LNCaP clone FGC (cell line): ENCODE measurements at regions not wholly inside any gene's neighbourhood (a gene's known extent, or its start where the extent isn't known, plus 50 kb on each side); places are given as distances from the start of the nearest gene placed in this dataset.

ENCODE experiments used
- DNase-seq: peaks from one replicate; pipeline ENCODE4 v3.0.0-alpha.2; 2011; ENCODE audit warnings: low read depth
- H3K4me3 ChIP-seq: 2 replicates; pipeline ENCODE4 v1.5.1; 2011; ENCODE audit warnings: mild to moderate bottlenecking, low read depth, low read length, control low read depth
- CTCF ChIP-seq: IDR thresholded peaks from 2 replicates; pipeline ENCODE4 v1.5.1; 2012; ENCODE audit warnings: mild to moderate bottlenecking; ENCODE audit not compliant: control insufficient read depth, insufficient read depth; ENCODE audit errors: extremely low read depth

GRCh38 chr5:92758552-92758951, 822.5 kb downstream of the NR2F1-AS1 start:
- no peak overlapping the region for H3K4me3 ChIP-seq
- TF ChIP-seq CTCF, result no peak
- no peak for DNase-seq

- no peak overlapping the region for H3K4me3 ChIP-seq
- no peak for TF ChIP-seq CTCF
- no peak for DNase-seq
Observed at GRCh38 chr5:92749943-92750342, 831.1 kb downstream of the NR2F1-AS1 start.

- H3K4me3 ChIP-seq, result no peak overlapping the region
- TF ChIP-seq CTCF, result no peak
- no peak for DNase-seq
Observed at GRCh38 chr5:92748072-92748676, 832.8 kb downstream of the NR2F1-AS1 start.

- no peak overlapping the region for H3K4me3 ChIP-seq
- DNase-seq, result no peak
- no peak for TF ChIP-seq CTCF
Observed at GRCh38 chr5:92741906-92742305, 839.1 kb downstream of the NR2F1-AS1 start.

- no peak overlapping the region for H3K4me3 ChIP-seq
- DNase-seq, result no peak
- no peak for TF ChIP-seq CTCF
Observed at GRCh38 chr5:92734211-92734940, 846.6 kb downstream of the NR2F1-AS1 start.

GRCh38 chr5:92730486-92730885, 850.5 kb downstream of the NR2F1-AS1 start:
- no peak for DNase-seq
- no peak overlapping the region for H3K4me3 ChIP-seq
- no peak for TF ChIP-seq CTCF

GRCh38 chr5:92729088-92729487, 851.9 kb downstream of the NR2F1-AS1 start:
- no peak overlapping the region for H3K4me3 ChIP-seq
- no peak for TF ChIP-seq CTCF
- no peak for DNase-seq
